ENCODE measurements at regions not wholly inside any gene's neighbourhood (a gene's known extent, or its start where the extent isn't known, plus 50 kb on each side); places are given as distances from the start of the nearest gene placed in this dataset.

- DNase-seq (ENCODE audit: low spot score) = no peak
- Histone ChIP-seq H3K27ac (no peak overlapping the region), H3K4me3 (no peak overlapping the region)
- TF ChIP-seq CTCF (IDR thresholded peaks at IDR 0.05) = peak; percentile 58
Observed at GRCh38 chr4:153083447-153083947, 120.7 kb upstream of the TRIM2 start.

GRCh38 chr4:153084224-153084979 is 119.8 kb upstream of the TRIM2 start:
- H3K4me3 ChIP-seq = no peak overlapping the region
- no peak overlapping the region for H3K27ac ChIP-seq
- no peak for TF ChIP-seq CTCF (IDR thresholded peaks at IDR 0.05)
- no peak for DNase-seq (ENCODE audit: low spot score)

GRCh38 chr4:153084980-153085630 is 119.1 kb upstream of the TRIM2 start:
- no peak overlapping the region for H3K27ac ChIP-seq
- DNase-seq (ENCODE audit: low spot score) = no peak
- peak overlapping the region; percentile 17 for H3K4me3 ChIP-seq
- peak; percentile 90 for TF ChIP-seq CTCF (IDR thresholded peaks at IDR 0.05)

- Histone ChIP-seq H3K4me3 (no peak overlapping the region), H3K27ac (peak overlapping the region in 1 of 2 donors; percentile 21)
- no peak for TF ChIP-seq CTCF (IDR thresholded peaks at IDR 0.05)
- DNase-seq (ENCODE audit: low spot score) = no peak
Observed at GRCh38 chr4:153087671-153088194, 116.5 kb upstream of the TRIM2 start.

- H3K4me3 ChIP-seq = no peak overlapping the region
- TF ChIP-seq CTCF (IDR thresholded peaks at IDR 0.05) = no peak
- no peak overlapping the region for H3K27ac ChIP-seq
- DNase-seq (ENCODE audit: low spot score) = no peak
Observed at GRCh38 chr4:153089742-153090141, 114.5 kb upstream of the TRIM2 start.

GRCh38 chr4:153090181-153090580 is 114.1 kb upstream of the TRIM2 start:
- no peak overlapping the region for H3K27ac ChIP-seq
- no peak for DNase-seq (ENCODE audit: low spot score)
- no peak overlapping the region for H3K4me3 ChIP-seq
- no peak for TF ChIP-seq CTCF (IDR thresholded peaks at IDR 0.05)

Data from coronary artery (tissue), 2 donors.